RPMI7951 (cell line): ENCODE measurements at regions not wholly inside any gene's neighbourhood (a gene's known extent, or its start where the extent isn't known, plus 50 kb on each side); places are given as distances from the start of the nearest gene placed in this dataset.
"Not testable (repeated sequence)": the region's sequence is repeated elsewhere in the genome, so short reads cannot be mapped to it uniquely, and the experiment has no call there.

Experiments used
- DNase-seq: peaks from one replicate; pipeline ENCODE4 v3.0.0-alpha.2; 2012; ENCODE audit warnings: low read depth

DNA sequence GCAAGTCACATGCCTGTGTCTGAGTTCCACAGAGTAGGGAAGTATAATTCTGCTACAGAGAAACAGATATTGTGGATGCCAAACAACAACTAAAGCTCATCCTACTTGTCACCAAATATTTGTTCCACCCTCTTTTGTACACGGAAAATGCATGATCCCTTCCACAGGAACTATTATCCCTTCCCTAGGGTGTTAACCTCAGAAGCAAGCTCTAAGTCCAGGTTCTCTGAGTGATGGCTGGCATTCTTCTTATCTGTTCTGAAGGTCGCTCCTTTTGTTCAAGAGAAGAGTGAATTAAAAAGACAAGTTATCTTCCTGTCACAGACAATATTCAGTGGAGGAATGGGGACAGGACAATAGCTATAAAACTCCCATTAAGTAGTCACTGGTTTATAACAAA is 460.1 kb upstream of the GCFC2 start:
- DNase-seq: no peak

DNA sequence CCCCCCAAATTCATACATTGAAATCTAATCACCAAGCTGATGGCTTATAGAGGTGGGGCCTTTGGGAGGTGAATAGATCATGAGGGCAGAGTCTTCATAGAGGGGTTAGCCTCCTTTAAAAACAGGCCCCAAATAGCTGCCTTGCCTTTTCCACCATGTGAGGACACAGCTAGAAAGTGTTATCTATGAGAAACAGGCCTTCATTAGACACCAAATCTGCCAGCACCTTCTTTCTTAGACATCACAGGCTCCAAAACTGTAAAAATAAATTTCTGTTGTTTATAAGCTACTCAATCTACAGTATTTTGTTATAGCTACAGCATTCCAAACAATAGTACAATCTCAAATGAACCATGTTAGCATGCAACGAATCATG is 459.3 kb upstream of the GCFC2 start:
- DNase-seq: no peak

DNA sequence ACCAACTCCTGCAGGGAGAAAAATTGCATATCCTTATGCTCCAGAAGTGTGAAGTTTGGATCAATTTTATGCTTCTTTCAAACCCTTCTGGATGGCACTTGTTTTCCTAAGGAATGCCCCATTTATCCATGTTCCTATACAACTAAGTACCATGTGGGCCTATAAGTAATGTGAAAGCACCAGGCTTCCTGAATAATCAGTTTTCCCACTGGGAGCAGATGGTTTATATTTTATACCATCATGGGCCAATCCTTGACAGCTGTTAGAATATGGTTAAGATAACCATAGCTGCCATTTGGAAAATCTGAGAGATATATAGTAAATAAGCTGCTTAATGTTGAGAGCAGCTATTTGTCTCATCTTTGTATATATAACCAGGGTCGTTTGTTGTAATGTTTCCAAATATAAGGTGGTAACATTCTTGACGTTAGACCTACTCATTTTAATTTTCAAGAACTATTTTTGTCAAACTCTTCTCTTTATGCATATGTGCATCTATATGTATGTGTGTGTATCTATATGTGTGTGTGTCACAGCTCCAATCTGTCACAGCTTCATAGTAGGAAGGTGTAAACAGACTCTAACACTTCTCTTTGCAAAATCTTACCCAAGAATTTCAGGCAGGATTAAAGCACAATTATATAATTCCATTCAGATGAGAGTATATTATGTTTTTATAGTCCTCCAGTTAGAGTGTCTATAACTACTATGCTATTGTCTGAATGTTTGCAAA is 458.7 kb upstream of the GCFC2 start:
- no peak for DNase-seq

DNA sequence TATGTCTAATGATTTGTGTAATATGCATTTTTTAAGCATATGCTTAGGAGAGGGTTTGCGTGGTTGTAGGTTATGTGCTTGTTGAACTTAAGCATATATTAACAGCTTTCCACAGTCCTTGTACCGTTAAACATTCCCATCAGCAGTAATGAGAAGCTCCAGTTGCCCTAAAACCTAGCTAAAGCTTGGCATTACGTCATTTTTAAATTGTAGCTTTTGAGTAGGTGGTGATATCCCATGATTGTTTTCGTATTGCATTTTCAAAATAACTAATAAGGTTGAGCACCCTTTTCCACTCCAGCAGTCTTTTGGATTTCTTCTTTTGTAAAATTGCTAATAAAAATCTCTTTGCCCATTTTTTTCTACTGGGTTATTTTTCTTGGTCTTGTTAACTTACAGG is 453.1 kb upstream of the GCFC2 start:
- no peak for DNase-seq

DNA sequence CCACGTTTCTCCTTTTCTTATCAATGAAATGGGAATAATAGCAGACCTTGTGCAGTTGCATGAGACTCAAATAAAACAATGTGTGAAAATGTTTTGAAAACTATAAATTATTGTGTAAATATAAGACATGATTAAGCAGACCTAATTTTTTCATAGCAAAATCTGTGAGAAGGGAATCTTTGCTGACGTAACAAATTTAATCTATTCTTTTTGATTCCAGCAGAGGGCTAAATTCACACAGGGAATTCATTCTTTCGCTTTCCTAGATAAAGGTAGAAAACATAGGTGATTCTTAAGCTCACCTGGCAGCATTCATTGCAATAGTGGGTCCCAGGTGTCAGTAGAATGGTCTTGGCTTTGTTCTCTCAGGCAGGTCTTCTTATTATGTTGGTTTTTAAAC is 450.0 kb upstream of the GCFC2 start:
- DNase-seq: no peak

DNA sequence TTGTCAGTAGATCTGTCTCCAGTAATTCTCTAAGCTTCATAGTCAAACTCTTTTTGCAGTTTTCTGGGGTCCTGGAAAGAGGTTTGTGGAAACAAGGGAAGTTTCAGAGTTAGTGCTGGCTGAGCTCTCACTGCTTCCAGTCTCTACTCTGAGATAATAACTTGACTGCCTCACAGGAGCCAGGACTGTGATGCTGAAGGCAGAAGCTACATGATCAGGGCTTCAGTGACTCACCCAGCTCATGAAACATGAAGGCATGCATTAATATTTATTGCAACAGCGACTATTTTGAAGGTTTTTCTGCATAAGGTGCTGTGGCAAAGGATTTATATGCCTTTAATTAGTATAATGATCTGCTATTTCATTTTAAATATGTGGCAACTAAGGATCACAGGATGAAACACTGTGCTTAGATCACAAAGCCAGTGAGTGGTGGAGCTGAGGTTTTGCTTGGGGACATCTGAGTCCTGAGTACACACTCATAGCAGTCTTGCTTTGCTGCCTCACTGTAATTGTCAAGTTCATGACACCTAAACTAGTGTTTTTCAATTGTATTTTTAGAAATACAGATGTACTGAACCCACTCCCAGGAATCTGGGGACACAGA is 448.4 kb upstream of the GCFC2 start:
- no peak for DNase-seq

DNA sequence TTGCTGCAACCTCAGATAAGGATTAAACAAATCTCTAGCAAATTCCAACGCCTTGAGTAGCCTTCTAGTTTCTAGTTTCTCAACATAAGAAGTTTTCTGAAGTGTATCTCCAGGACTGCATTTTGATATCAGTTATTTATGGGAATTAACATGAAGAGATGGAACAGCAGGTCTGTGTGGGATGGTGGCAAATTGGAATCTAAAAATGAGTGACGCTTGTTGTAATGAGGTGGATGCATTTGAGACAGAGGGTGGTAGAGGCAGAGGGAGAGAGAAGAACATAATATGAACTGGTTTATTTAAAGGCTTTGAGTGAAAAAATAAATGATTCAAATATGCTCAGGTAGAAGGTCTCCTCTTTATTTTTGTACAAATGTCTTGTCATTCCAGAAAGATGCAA is 446.8 kb upstream of the GCFC2 start:
- no peak for DNase-seq

DNA sequence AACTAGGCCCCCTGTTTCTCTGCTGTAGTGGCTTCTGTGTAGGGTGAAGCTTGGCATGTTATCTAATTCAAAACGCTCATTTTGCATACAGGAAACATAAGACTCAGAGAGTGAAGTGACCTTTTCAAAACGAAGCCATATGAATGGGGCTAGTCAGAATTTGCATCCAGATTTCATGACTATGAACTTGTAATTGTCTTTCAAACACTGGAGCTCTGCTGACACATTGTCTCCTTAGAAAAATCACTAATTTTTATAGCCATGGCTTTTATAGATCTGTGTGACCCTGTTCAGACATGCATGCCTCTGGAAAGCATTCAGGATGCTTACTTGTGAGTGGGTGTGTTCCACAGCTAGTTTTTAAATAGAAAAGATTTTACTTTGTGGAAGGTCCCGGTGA is 444.3 kb upstream of the GCFC2 start:
- no peak for DNase-seq

DNA sequence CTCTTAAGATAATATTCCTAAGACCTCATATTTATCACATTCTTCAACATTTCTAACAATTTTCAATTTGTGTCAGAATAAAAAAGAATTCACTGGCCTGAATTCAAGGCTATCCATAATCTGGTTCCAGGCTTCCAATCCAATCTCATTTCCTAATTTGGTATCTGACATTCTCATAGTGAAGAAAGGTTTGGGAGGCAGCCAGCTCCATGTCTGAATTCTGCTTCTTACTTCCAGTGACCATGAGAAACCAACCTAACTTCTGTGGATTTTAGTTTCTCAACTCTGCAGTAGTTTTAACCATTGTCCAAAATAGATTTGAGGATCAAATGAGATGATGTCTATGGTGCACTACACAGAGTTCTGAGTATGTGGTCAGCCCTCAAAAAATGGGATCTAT is 439.1 kb upstream of the GCFC2 start:
- DNase-seq: no peak

DNA sequence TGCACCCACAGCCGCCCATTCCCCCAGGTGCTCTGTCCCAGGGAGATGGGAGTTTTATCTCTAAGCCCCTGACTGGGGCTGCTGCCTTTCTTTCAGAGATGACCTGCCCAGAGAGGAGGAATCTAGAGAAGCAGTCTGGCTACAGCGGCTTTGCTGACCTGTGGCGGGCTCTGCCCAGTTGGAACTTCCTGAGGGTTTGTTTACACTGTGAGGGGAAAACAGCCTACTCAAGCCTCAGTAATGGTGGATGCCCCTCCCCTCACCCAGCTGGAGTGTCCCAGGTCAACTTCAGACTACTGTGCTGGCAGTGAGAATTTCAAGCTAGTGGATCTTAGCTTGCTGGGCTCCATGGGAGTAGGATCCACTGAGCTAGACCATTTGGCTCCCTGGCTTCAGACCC is 428.6 kb upstream of the GCFC2 start:
- DNase-seq: not testable (repeated sequence)

DNA sequence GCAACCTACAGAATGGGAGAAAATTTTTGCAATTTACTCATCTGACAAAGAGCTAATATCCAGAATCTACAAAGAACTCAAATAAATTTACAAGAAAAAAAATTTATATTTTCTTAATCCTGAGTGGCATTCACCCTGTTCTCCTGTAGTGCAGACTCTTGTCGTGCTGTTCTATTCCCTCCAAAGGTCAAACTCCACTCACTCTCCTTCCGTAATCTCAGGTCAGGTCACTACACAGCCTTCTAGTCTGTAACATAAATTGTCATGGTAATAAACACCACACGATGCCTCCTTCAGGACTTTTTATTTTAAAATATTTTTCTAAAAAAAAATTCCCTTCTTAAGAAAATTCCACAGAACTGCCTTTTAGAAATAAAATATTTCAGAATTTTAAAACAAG is 417.9 kb upstream of the GCFC2 start:
- no peak for DNase-seq

DNA sequence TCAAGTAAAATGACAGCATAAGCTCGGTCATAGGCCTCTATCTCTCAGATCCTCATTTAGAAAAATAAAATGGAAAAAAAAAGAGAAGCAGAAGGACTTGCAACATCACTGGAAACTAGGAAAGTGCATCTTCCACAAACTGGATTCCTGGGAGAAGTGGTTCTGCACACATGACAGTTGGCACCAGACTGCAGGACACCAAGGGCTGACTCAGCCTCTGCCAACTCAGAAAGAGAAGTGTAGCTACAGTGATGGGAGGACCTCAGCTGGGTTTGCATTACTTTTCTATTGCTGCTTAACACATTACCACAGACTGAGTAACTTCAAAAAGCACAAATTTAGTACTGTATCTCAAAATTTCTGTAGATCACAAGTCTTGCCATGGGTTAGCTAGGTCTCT is 409.5 kb upstream of the GCFC2 start:
- DNase-seq: no peak

DNA sequence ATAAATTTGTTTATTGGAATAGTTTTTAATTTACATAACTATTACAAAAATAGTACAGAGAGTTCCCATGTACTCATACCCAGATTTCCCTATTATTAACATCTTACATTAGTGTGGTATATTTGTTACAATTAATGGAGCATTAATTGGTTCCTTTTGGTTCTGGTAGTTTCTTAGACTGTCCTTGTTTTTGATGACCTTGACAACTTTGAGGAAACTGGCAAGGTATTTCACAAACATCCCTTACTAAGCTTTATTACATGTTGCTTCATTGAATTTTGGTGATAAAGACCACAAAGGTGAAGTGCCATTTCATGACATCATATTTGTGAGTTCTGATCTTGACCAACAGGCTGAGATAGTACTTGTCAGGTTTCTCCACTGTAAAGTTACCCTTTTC is 379.0 kb upstream of the GCFC2 start:
- DNase-seq: no peak

DNA sequence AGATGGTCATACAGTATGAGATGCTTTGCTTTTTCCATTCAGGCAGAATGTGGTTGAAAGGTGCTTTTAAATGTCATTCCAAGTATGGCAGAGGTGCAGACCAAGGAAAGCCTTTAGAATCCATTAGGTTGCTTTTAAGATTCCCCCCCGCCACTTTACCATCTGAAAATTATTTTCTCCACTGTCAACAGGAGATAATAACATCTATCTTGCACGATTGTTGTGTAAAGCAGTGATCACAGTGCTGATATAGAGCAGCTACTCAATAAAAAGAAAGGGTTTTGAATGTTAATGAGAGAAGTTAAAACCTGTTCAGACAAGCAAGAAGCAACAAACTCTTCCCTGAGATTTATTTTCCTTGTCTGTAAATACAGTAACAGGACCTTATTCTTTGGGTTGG is 372.5 kb upstream of the GCFC2 start:
- DNase-seq: no peak

DNA sequence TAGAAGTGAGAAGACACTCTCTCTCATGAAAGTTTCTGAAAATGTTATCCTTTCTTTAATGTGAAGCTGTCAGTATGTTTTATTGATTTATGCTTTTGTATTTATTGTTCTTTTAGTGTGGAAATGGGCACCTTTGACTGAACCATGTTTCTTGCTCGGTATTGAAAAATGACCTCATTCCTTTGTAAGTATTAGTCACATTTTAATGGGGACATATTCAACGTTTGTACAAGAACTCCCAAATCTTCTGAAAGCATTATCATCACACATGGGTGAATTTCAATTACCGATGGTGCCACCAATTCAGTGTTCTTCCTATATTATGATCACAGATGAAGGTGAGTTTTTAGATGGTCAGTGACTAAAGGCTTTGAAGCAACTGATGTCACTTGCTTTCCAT is 371.8 kb upstream of the GCFC2 start:
- no peak for DNase-seq

DNA sequence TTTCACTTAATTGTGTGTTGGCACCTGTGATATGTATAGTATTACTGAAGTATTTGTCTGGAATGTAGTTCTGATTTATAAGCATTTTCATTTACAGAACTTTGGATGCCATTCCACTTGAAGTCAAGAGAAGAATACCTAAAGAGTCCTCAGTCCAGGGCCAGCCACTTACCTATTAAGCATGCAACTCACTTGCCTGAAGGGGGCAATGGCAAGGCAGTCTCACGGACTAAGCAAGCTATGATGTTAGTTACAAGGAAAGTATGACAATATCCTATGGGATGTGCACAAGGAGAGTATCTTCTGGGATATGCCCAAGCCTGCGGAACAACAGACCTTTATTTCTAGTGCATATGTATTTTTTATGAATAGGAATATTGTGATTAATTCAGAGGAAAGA is 369.4 kb upstream of the GCFC2 start:
- no peak for DNase-seq

DNA sequence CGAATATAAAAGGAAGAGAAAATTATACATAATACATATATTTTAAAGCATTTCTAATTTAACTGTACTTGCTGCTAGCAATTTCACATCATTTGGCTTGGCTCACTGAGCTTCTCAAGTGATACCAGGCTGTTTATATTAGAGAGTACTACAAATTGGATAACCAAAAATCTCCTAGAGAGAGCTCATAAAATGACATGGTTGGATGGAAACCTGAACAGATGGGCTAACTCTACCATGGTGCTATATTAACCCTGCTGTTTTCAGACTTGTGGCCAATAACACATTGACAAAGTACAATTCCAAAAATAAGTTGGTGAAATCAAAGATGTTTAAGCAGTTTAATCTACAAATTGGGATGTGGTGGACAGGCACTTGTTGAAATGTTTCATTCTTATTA is 364.4 kb upstream of the GCFC2 start:
- no peak for DNase-seq

DNA sequence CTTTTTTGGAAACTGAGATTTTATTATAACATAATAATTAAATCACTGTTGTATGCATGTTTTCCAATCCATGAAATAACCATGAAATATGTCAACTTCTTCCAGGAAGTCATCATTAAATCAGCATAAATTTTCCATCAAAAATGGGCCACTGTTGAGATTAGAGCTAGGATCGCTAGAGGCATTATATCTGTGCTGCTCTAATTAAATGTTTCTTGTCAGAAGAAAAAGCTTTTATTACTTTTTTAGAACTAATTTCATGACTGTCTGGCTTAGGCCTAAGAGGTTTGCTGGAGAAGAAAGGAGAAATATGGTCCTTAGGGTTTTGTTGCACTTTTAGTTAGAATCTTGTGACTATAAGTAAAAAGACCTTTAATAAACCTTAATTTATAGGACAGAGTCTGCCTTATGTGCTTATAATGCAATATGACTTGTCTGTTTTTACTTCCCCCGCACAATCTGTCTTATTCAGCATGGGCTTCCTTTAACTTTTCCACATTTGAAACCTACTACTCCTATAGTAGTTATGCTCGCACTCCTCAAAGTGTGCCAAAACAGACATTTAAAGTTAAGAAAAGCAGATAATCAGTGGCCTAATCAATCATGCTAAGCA is 363.4 kb upstream of the GCFC2 start:
- DNase-seq: no peak

DNA sequence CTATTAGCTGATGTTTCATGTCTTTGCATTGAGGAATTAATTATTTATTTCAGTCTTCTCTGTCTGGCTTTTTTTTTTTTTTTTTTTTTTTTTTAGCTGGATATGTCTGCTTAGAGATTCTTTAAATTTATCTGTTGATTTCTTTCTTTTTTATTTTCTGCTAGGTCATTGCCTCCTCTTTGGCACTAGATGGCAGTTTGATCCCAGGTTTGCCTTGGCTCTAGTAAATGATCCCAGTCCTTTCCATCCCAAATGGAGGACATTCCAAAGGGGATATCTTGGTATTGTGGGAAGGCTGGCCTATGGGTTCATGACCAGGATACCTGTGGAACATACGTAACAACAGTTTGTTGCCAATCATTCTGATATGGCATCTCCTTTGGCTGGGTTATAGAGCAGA is 339.5 kb upstream of the GCFC2 start:
- no peak for DNase-seq

DNA sequence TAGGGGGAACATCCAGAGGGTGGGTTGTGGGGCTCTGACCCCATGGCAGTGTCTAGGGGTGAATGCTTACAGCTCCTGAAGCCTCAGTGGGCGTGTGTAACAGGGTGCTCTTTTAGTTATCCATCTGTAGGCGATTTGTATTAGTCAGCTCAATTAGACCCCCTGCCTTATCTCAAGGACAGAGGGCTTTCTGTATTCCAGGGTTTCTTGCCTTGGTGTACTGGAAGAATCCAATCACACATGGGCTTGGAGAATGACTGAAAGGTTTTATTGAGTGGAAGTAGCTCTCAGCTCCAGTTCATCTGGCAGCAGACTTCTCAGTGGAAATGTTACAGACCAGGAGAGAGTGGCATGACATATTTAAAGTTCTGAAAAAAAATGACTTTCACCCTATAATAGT is 334.0 kb upstream of the GCFC2 start:
- peak; percentile 53 for DNase-seq

DNA sequence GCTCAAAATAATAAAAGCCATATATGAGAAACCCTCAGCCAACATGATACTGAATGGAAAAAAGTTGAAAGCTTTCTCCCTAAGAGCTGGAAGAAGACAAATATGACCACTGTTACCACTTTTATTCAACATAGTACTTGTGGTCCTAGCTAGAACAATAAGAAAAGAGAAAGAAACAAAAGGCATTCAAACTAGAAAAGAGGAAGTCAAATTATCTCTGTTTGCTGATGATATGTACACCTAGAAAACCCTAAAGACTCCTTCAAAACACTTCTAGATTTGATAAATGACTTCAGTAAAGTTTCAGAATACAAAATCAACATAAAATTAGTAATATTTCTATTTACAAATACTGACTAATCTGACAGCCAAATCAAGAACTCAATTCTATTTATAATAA is 328.8 kb upstream of the GCFC2 start:
- DNase-seq: no peak

DNA sequence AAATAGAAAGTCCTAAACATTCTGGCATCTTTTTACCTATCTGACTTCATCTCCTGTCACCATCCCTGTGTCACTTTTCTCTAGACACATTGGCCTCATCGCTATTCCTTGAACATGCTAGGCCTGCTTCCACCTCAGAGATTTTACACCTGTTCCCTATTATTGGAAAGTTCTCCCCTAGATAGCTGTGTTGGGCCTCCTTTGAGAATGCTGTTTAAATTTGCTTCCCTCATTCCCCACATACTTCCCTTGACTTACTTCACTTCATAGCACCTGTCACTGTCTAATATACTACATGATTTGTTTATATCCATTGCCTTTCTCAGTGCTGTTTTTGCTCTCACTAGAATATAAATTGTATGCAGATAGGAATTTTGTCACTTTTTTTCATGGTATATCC is 317.0 kb upstream of the GCFC2 start:
- no peak for DNase-seq

DNA sequence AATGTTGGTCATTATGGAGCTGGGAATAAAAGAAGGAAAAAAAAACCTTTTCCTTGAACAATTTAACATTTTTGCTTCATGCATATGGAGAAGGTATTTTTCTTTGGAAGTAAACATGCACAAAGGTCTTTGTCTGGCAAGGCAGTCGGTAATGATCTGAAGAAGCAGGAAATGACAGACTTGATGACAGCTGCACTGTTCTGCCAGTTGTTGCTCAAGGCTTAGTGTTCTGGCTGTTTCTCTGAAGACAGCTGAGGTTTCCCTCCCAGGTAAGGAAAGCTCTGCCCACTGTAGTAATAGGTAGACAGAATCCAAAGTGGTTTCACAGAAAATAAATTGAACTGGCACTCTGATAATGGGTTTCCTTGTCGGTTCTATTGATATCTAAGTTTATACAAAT is 308.4 kb upstream of the GCFC2 start:
- no peak for DNase-seq

DNA sequence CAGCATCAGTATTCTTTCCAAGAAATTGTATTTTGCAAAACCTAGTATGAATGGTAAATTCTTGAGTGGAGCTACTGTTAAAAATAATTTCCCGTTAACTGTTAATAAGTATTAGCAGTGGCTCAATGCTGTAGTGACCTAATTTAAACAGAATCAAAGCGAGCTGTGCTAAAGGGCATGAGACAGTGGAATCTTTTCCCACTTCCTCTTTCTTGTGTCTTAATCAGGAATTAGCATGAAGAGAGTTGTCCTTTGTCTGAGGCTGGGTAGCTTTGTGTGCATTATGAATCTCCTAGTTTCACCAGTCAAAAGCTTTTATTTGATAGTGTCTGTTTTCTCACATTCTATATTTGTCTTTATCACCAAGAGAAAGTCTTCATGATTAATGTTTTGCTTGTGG is 298.8 kb upstream of the GCFC2 start:
- DNase-seq: no peak
